Keratinocyte (primary cell): ENCODE measurements at regions not wholly inside any gene's neighbourhood (a gene's known extent, or its start where the extent isn't known, plus 50 kb on each side); places are given as distances from the start of the nearest gene placed in this dataset.

ENCODE experiments used
- DNase-seq: peaks from one replicate; pipeline ENCODE4 v3.0.0-alpha.2; 2011; ENCODE audit warnings: low read depth, missing footprints, low spot score
- FAIRE-seq: peaks from 2 replicates; lab custom pipeline; 2011; peaks lifted over from hg19 to GRCh38; lab: Jason Lieb, UNC
- H2AFZ ChIP-seq: 2 replicates; pipeline ENCODE4 v1.6.0; 2012; ENCODE audit warnings: low read length, control low read depth, inconsistent platforms; ENCODE audit not compliant: control insufficient read depth
- H3K27ac ChIP-seq: 2 replicates; pipeline ENCODE4 v1.5.1; 2011; ENCODE audit warnings: low read length; ENCODE audit not compliant: control insufficient read depth, insufficient read depth
- H3K27me3 ChIP-seq: 3 replicates; pipeline ENCODE4 v1.6.0; 2011; ENCODE audit warnings: low read length; ENCODE audit not compliant: control insufficient read depth, insufficient read depth; ENCODE audit errors: extremely low read depth
- H3K36me3 ChIP-seq, 2 experiments: 2 replicates in 1 of 2; 3 replicates in 1 of 2; pipeline ENCODE4 v1.5.1; 2011; ENCODE audit warnings: low read length in 2 of 2, mild to moderate bottlenecking in 1 of 2; ENCODE audit not compliant: control insufficient read depth in 2 of 2, insufficient read depth in 2 of 2; ENCODE audit errors: extremely low read depth in 1 of 2
- H3K4me1 ChIP-seq: 3 replicates; pipeline ENCODE4 v1.5.1; 2011; ENCODE audit warnings: low read length; ENCODE audit not compliant: control insufficient read depth, insufficient read depth; ENCODE audit errors: extremely low read depth
- H3K4me2 ChIP-seq: 3 replicates; pipeline ENCODE4 v1.6.0; 2011; ENCODE audit warnings: low read depth, low read length; ENCODE audit not compliant: control insufficient read depth, insufficient read depth; ENCODE audit errors: extremely low read depth
- H3K4me3 ChIP-seq, 3 experiments: fragments of 200-600 bp in 1 of 3; sonication (generic) in 1 of 3; 2 replicates in 2 of 3; 3 replicates in 1 of 3; pipeline ENCODE4 v1.5.1; 2011 to 2016; ENCODE audit warnings: low read length in 3 of 3, mild to moderate bottlenecking in 3 of 3, control low read depth in 2 of 3, inconsistent platforms in 1 of 3, low read depth in 1 of 3, mixed read lengths in 1 of 3, mixed run types in 1 of 3, moderate library complexity in 1 of 3; ENCODE audit not compliant: control insufficient read depth in 2 of 3, insufficient read depth in 2 of 3; ENCODE audit errors: extremely low read depth in 1 of 3
- H3K79me2 ChIP-seq: 2 replicates; pipeline ENCODE4 v1.6.0; 2012; ENCODE audit warnings: low read length; ENCODE audit not compliant: control insufficient read depth, insufficient read depth
- H3K9ac ChIP-seq: 3 replicates; pipeline ENCODE4 v1.6.0; 2011; ENCODE audit warnings: low read length; ENCODE audit not compliant: control insufficient read depth, insufficient read depth; ENCODE audit errors: extremely low read depth
- H3K9me1 ChIP-seq: 3 replicates; pipeline ENCODE4 v1.6.0; 2011; ENCODE audit warnings: low read length; ENCODE audit not compliant: control insufficient read depth, insufficient read depth; ENCODE audit errors: extremely low read depth
- H3K9me3 ChIP-seq: 2 replicates; pipeline ENCODE4 v1.5.1; 2012; ENCODE audit warnings: low read depth, low read length; ENCODE audit not compliant: control insufficient read depth
- H4K20me1 ChIP-seq: 3 replicates; pipeline ENCODE4 v1.6.0; 2011; ENCODE audit warnings: low read length; ENCODE audit not compliant: control insufficient read depth, insufficient read depth; ENCODE audit errors: extremely low read depth
- EZH2 ChIP-seq: IDR thresholded peaks from one replicate; pipeline ENCODE4 v1.6.1; 2012; ENCODE audit warnings: inconsistent platforms, mild to moderate bottlenecking, low read length, moderate library complexity
- dilution Hi-C: fragments of 300-500 bp; cut with MboI; formaldehyde crosslinking; loops from one replicate; pipeline ENCODE4 v1.7.0; 2020; ENCODE audit warnings: low sequenced_read_pairs; ENCODE audit not compliant: extremely low pct_ligation_motif_present
- TF ChIP-seq, protein P1 (sequence below), 3 experiments: IDR thresholded peaks in 1 of 3; conservative IDR thresholded peaks in 1 of 3; optimal IDR thresholded peaks in 1 of 3; 2 replicates in 2 of 3; 3 replicates in 1 of 3; pipeline versions ENCODE3 to v1.5.1; 2011; ENCODE audit warnings: low read length in 3 of 3, mild to moderate bottlenecking in 3 of 3, moderate library complexity in 2 of 3, control low read depth in 1 of 3, inconsistent platforms in 1 of 3; ENCODE audit not compliant: insufficient read depth in 2 of 3; ENCODE audit errors: extremely low read depth in 1 of 3

DNA sequence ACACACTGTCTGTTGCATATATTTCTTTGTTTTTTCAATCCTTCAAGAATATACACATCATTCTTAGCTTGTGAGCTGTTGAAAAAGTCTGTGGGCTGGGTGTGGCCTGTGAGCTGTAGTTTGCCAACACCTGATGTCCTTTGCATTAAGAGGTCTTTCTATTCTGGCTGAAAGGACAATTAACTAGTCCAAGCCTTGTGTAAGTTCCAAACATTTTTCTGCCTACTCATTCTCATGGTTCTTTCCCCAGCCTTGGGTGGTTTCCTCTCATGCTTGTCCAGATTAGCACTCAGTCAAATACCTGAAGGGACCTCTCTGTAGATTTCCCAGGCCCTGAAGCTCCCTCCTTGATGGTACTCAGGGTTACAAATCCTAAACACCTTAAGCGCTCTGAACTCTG is 57.8 kb upstream of the NABP1 start:
- no peak overlapping the region for H3K27ac ChIP-seq
- H3K79me2 ChIP-seq, result no peaks in the 10 kb centered on the region
- no peaks in the 10 kb centered on the region for H3K9me1 ChIP-seq
- FAIRE-seq (no peak), DNase-seq (no peak)
- H4K20me1 ChIP-seq, result no peaks in the 10 kb centered on the region
- H2AFZ ChIP-seq, result no peak overlapping the region
- dilution Hi-C loops, result no loop called here
- TF ChIP-seq EZH2, result no peak
- TF ChIP-seq, protein P1, sequence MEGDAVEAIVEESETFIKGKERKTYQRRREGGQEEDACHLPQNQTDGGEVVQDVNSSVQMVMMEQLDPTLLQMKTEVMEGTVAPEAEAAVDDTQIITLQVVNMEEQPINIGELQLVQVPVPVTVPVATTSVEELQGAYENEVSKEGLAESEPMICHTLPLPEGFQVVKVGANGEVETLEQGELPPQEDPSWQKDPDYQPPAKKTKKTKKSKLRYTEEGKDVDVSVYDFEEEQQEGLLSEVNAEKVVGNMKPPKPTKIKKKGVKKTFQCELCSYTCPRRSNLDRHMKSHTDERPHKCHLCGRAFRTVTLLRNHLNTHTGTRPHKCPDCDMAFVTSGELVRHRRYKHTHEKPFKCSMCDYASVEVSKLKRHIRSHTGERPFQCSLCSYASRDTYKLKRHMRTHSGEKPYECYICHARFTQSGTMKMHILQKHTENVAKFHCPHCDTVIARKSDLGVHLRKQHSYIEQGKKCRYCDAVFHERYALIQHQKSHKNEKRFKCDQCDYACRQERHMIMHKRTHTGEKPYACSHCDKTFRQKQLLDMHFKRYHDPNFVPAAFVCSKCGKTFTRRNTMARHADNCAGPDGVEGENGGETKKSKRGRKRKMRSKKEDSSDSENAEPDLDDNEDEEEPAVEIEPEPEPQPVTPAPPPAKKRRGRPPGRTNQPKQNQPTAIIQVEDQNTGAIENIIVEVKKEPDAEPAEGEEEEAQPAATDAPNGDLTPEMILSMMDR (optimal IDR thresholded peaks at IDR 0.05 in 1 of 3, IDR thresholded peaks at IDR 0.05 in 1 of 3, conservative IDR thresholded peaks at IDR 0.05 in 1 of 3; ENCODE audit: extremely low read depth in 1 of 3, insufficient read depth in 2 of 3, low read length in 3 of 3), result no peak
- no peak overlapping the region for H3K4me3 ChIP-seq
- H3K9me3 ChIP-seq, result no peaks in the 10 kb centered on the region
- no peak overlapping the region for H3K9ac ChIP-seq
- no peak overlapping the region for H3K4me2 ChIP-seq
- H3K4me1 ChIP-seq, result peaks cover 10% of the 10 kb centered on the region
- no peaks in the 10 kb centered on the region for H3K36me3 ChIP-seq
- no peaks in the 10 kb centered on the region for H3K27me3 ChIP-seq

DNA sequence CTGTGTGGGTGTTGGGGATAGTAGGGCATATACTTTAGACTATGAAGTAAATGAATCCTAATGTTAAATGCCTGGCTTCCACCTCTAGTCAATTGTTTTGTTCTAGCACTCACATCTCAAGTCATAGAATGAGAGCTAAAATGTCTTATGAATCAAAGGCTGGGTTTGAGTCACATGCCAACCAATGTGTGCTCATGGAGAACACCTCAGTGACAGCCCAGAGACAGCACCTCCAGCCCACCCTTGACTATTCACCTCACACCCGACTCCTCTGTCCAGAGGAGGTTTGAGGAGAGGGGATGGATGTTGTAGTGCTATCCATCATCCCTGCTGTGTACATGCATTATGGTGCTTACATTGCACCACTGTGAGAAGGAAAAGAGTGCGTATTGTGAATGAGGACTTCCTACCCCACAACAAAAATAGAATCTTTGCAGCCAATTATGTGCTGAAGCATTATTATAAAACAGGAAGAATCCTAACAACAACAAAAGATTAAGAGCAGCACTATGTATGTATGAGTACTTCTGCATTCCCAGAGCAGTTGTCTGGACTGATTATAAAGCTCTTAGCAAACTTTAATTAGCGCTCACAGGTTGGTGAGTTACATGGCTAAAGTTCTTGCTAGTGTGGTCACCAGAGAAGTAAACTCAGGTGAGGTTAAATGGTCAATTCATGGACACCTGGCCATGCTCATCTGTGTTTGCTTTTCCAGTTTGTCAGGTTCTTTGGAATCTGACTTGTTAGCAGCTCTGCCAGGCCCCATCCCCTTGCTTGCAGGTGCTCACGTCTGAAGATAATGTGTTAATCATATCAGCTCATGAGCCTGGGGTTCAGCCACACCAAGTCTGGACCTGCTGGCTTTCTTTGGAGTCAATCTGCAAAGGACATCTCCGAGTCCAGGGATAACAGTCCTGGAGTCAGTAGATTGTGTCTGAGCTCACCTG is 55.3 kb upstream of the NABP1 start:
- no peaks in the 10 kb centered on the region for H3K27me3 ChIP-seq
- H4K20me1 ChIP-seq, result no peaks in the 10 kb centered on the region
- no peak overlapping the region for H3K27ac ChIP-seq
- peaks cover 25% of the 10 kb centered on the region for H3K4me1 ChIP-seq
- TF ChIP-seq, protein P1 (optimal IDR thresholded peaks at IDR 0.05 in 1 of 3, IDR thresholded peaks at IDR 0.05 in 1 of 3, conservative IDR thresholded peaks at IDR 0.05 in 1 of 3; ENCODE audit: extremely low read depth in 1 of 3, insufficient read depth in 2 of 3, low read length in 3 of 3), result no peak
- TF ChIP-seq EZH2, result no peak
- no peaks in the 10 kb centered on the region for H3K79me2 ChIP-seq
- no peaks in the 10 kb centered on the region for H3K9me1 ChIP-seq
- FAIRE-seq, result peak; percentile 26
- H2AFZ ChIP-seq, result no peak overlapping the region
- H3K9me3 ChIP-seq, result no peaks in the 10 kb centered on the region
- H3K36me3 ChIP-seq, result no peaks in the 10 kb centered on the region
- no peak overlapping the region for H3K9ac ChIP-seq
- H3K4me3 ChIP-seq, result no peak overlapping the region
- H3K4me2 ChIP-seq, result peak overlapping the region; percentile 22
- dilution Hi-C loops, result no loop called here
- DNase-seq, result no peak
